Loucy (cell line): ENCODE measurements at regions not wholly inside any gene's neighbourhood (a gene's known extent, or its start where the extent isn't known, plus 50 kb on each side); places are given as distances from the start of the nearest gene placed in this dataset.

Experiments used
- CTCF ChIP-seq: fragments of 200-600 bp; sonication (generic); conservative IDR thresholded peaks from 2 replicates; pipeline ENCODE4 v1.5.1; 2014; ENCODE audit warnings: mild to moderate bottlenecking, antibody characterized with exemption, low read length
- EZH2phosphoT487 ChIP-seq: fragments of 200-600 bp; IDR thresholded peaks from 2 replicates; pipeline ENCODE4 v1.6.1; 2018; ENCODE audit warnings: antibody characterized with exemption, mild to moderate bottlenecking, moderate library complexity, borderline replicate concordance

GRCh38 chr3:144864646-144865045 is 893.0 kb downstream of the DIPK2A start:
- TF ChIP-seq EZH2phosphoT487 (no peak), CTCF (no peak)
